ENCODE measurements at regions not wholly inside any gene's neighbourhood (a gene's known extent, or its start where the extent isn't known, plus 50 kb on each side); places are given as distances from the start of the nearest gene placed in this dataset.
"Not testable (repeated sequence)": the region's sequence is repeated elsewhere in the genome, so short reads cannot be mapped to it uniquely, and the experiment has no call there.

DNA sequence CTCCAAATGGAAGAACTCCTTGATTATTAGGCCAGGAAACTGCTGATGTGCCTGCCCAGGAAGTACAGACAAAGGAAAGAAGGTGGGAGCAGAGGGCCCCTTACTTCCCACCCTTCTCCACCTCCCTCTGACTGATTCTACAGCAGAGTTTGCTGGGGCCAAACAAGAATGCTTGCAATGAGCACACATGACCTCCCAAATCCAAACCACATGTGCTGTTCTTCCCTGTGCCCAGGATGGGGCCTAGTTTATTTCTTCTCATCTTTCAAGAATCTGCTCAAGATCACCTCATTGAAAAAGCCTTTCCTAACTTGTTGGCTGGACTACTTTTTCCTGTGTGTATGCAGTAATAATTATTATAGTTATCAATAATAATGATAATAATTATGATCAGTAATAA is 286.1 kb downstream of the RAB38 start:
- ATAC-seq, result no peak
- H3K27me3 ChIP-seq (ENCODE audit: insufficient read depth in 3 of 3, low read length in 2 of 3), result no peaks in the 10 kb centered on the region
- intact Hi-C loops (cut with DNase I), result no loop called here

DNA sequence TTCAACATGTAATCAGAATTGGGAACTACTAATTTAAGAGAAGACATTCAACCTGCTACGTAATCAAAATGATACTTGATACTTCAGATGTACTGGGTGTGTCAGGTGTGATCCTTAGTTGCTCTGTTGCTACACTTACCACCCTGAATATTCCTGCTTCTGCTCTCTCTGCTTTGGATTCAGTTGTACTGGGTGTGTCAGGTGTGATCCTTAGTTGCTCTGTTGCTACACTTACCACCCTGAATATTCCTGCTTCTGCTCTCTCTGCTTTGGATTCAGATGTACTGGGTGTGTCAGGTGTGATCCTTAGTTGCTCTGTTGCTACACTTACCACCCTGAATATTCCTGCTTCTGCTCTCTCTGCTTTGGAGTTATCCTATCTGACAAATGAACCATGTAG is 290.2 kb downstream of the RAB38 start:
- H3K27ac ChIP-seq; H3K36me3 ChIP-seq (ENCODE audit: insufficient read depth in 1 of 2, low read depth in 1 of 2); ATAC-seq; H3K4me1 ChIP-seq; intact Hi-C loops (cut with DNase I); H3K9me3 ChIP-seq; H3K4me3 ChIP-seq; DNase-seq; H3K27me3 ChIP-seq (ENCODE audit: insufficient read depth in 3 of 3, low read length in 2 of 3): not testable (repeated sequence)
- 46 to 79% (median 57%) methylated on average over 1 of the region's 1 CpG for WGBS, 3 donors

More for the DNA sequence above, 286.1 kb downstream of the RAB38 start:
- Histone ChIP-seq H3K9me3 (no peaks in the 10 kb centered on the region), H3K36me3 (ENCODE audit: insufficient read depth in 1 of 2, low read depth in 1 of 2) (no peaks in the 10 kb centered on the region), H3K4me3 (no peak overlapping the region), H3K27ac (no peak overlapping the region), H3K4me1 (no peaks in the 10 kb centered on the region)
- TF ChIP-seq, protein P1, sequence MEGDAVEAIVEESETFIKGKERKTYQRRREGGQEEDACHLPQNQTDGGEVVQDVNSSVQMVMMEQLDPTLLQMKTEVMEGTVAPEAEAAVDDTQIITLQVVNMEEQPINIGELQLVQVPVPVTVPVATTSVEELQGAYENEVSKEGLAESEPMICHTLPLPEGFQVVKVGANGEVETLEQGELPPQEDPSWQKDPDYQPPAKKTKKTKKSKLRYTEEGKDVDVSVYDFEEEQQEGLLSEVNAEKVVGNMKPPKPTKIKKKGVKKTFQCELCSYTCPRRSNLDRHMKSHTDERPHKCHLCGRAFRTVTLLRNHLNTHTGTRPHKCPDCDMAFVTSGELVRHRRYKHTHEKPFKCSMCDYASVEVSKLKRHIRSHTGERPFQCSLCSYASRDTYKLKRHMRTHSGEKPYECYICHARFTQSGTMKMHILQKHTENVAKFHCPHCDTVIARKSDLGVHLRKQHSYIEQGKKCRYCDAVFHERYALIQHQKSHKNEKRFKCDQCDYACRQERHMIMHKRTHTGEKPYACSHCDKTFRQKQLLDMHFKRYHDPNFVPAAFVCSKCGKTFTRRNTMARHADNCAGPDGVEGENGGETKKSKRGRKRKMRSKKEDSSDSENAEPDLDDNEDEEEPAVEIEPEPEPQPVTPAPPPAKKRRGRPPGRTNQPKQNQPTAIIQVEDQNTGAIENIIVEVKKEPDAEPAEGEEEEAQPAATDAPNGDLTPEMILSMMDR (IDR thresholded peaks at IDR 0.05), result no peak
- no peak for DNase-seq

DNA sequence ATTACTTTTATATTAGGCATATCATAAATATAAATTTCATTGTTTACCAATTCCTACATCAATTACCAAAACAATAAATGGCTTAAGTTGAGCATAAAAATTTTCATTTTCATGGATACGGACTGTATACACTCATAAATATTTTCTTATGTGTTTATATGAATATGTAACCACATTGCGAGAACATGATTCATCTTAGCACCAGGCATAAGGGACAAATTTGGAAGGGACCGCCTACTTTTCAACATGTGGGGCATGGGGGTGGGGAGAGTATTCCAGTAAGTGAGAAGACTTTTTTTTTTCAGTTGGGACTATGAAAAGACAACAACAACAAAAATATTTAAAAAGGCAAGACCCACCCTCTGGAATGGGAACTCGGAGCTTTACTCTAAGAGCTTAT is 296.1 kb downstream of the RAB38 start:
- Histone ChIP-seq H3K27me3 (ENCODE audit: insufficient read depth in 3 of 3, low read length in 2 of 3) (peaks cover 0 to 3% (median 0%) of the 10 kb centered on the region in 3 donors), H3K27ac (no peak overlapping the region), H3K9me3 (no peaks in the 10 kb centered on the region), H3K4me1 (no peaks in the 10 kb centered on the region), H3K4me3 (no peak overlapping the region), H3K36me3 (ENCODE audit: insufficient read depth in 1 of 2, low read depth in 1 of 2) (no peaks in the 10 kb centered on the region)
- WGBS, 3 donors, result 64 to 74% (median 70%) methylated on average over 4 of the region's 4 CpGs
- ATAC-seq, result no peak
- intact Hi-C loops (cut with DNase I), result no loop called here
- no peak for DNase-seq
- TF ChIP-seq, protein P1 (IDR thresholded peaks at IDR 0.05), result no peak

DNA sequence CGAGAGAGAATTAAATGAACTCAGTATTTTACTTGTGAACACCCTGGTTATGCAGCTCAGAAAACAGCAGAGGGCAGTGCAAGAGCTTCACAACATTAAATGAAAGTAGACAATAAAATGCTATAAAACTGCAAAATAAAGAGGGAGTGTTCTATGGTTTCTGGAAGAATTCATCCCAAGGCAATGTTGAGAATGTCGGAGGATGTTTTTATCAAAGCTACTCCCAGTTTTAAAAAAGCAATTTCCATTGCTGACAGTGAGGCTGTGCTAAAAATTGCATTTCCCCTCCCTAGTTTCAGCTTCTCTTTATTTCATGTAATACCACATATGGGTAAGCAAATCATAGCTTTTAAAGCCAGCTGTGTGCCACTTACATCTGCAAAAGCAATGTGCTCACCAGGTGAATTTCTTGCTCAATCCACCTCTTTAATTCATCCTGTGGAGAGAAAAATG is 296.8 kb downstream of the RAB38 start:
- ATAC-seq (no peak), DNase-seq (no peak)
- no peaks in the 10 kb centered on the region for H3K36me3 ChIP-seq (ENCODE audit: insufficient read depth in 1 of 2, low read depth in 1 of 2)
- H3K9me3 ChIP-seq, result no peaks in the 10 kb centered on the region
- TF ChIP-seq, protein P1 (IDR thresholded peaks at IDR 0.05), result no peak
- H3K27ac ChIP-seq, result no peak overlapping the region
- no peaks in the 10 kb centered on the region for H3K4me1 ChIP-seq
- intact Hi-C loops (cut with DNase I), result no loop called here
- 51 to 63% (median 52%) methylated on average over 2 of the region's 2 CpGs for WGBS, 3 donors
- no peak overlapping the region for H3K4me3 ChIP-seq
- H3K27me3 ChIP-seq (ENCODE audit: insufficient read depth in 3 of 3, low read length in 2 of 3), result peaks cover 0 to 3% (median 0%) of the 10 kb centered on the region in 3 donors

DNA sequence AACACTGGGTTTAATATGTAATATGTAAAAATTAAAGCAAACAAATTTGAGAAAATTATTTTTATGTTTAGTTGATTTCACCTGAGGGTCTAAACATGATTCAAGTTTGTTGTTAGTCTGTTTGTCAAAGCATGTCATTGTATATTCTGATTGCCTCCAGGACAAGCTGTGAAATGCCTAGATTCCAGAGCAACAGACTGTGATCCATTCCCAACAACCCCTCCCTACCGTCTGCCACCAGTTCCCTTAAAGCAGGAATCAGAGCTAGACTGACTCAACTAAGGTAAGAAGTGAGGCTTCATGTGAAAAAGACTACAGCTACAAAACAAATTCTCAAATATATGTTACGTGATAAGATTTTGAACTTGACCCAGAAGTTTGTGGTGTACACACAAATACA is 304.2 kb downstream of the RAB38 start:
- Histone ChIP-seq H3K27ac (no peak overlapping the region), H3K9me3 (no peaks in the 10 kb centered on the region), H3K4me1 (no peaks in the 10 kb centered on the region), H3K4me3 (no peak overlapping the region), H3K27me3 (ENCODE audit: insufficient read depth in 3 of 3, low read length in 2 of 3) (no peaks in the 10 kb centered on the region), H3K36me3 (ENCODE audit: insufficient read depth in 1 of 2, low read depth in 1 of 2) (no peaks in the 10 kb centered on the region)
- ATAC-seq, result no peak
- 59 to 67% (median 64%) methylated on average over 2 of the region's 2 CpGs for WGBS, 3 donors
- TF ChIP-seq, protein P1 (IDR thresholded peaks at IDR 0.05), result no peak
- intact Hi-C loops (cut with DNase I), result no loop called here
- no peak for DNase-seq

Data from psoas muscle (tissue), 7 donors.